GM10248 (cell line): ENCODE measurements at regions not wholly inside any gene's neighbourhood (a gene's known extent, or its start where the extent isn't known, plus 50 kb on each side); places are given as distances from the start of the nearest gene placed in this dataset.

Source experiments
- CTCF ChIA-PET: fragments of 300-600 bp; sonication (Branson Sonifier 250); formaldehyde crosslinking; extraction: SDS; loops from one replicate; lab custom pipeline; 2021; ENCODE audit warnings: antibody characterized with exemption; lab: Yijun Ruan, JAX
- POLR2A ChIA-PET: fragments of 350-650 bp; sonication (Branson Sonifier 250); formaldehyde crosslinking; extraction: SDS; loops from one replicate; lab custom pipeline; 2020; ENCODE audit warnings: antibody characterized with exemption; lab: Yijun Ruan, JAX
- DNase-seq: peaks from one replicate; pipeline ENCODE4 v3.0.0; 2012; ENCODE audit errors: extremely low spot score
- CTCF ChIP-seq: IDR thresholded peaks from 2 replicates; pipeline ENCODE4 v1.5.1; 2012; ENCODE audit warnings: mild to moderate bottlenecking, low read depth; ENCODE audit errors: extremely low read depth, missing control alignments, control extremely low read depth

- CTCF ChIA-PET, result interaction anchor here (1.0 kb wide), 1 partner anchor 8 kb away, joined by 3 read pairs; no protein-coding TSS in a partner anchor
- DNase-seq, result no peak
- TF ChIP-seq CTCF, result no peak
- POLR2A ChIA-PET, result no interaction called here
Observed at GRCh38 chr4:45985038-45985437, 138.8 kb downstream of the GABRG1 start.

GRCh38 chr4:45971108-45971507 is 152.7 kb downstream of the GABRG1 start:
- ChIA-PET POLR2A (no interaction called here), CTCF (interaction anchor here (0.8 kb wide), 2 partner anchors 12 to 13 kb away, joined by 3 read pairs; no protein-coding TSS in a partner anchor)
- no peak for TF ChIP-seq CTCF
- no peak for DNase-seq

- no peak for TF ChIP-seq CTCF
- ChIA-PET CTCF (interaction anchor here (1.6 to 2.0 kb wide), 2 partner anchors 9 to 16 kb away, joined by 6 read pairs; no protein-coding TSS in a partner anchor), POLR2A (no interaction called here)
- DNase-seq, result no peak
Observed at GRCh38 chr4:45957353-45957752, 166.5 kb downstream of the GABRG1 start.

- DNase-seq, result no peak
- POLR2A ChIA-PET, result no interaction called here
- CTCF ChIA-PET, result no interaction called here
- TF ChIP-seq CTCF, result no peak
Observed at GRCh38 chr4:45954276-45954675, 169.6 kb downstream of the GABRG1 start.

- CTCF ChIA-PET, result no interaction called here
- no peak for DNase-seq
- TF ChIP-seq CTCF, result no peak
- POLR2A ChIA-PET, result no interaction called here
Observed at GRCh38 chr4:45951153-45951552, 172.7 kb downstream of the GABRG1 start.

- TF ChIP-seq CTCF, result no peak
- no peak for DNase-seq
- ChIA-PET CTCF (interaction anchor here (1.3 kb wide), 1 partner anchor 10 kb away, joined by 3 read pairs; no protein-coding TSS in a partner anchor), POLR2A (no interaction called here)
Observed at GRCh38 chr4:45946699-45947098, 177.2 kb downstream of the GABRG1 start.
